D721Med (cell line): ENCODE measurements at regions not wholly inside any gene's neighbourhood (a gene's known extent, or its start where the extent isn't known, plus 50 kb on each side); places are given as distances from the start of the nearest gene placed in this dataset.
"Not testable (repeated sequence)": the region's sequence is repeated elsewhere in the genome, so short reads cannot be mapped to it uniquely, and the experiment has no call there.

Source experiments
- DNase-seq: peaks from one replicate; pipeline ENCODE4 v3.0.0; 2011; ENCODE audit warnings: low spot score; ENCODE audit not compliant: insufficient read length
- FAIRE-seq: peaks from 2 replicates; lab custom pipeline; 2011; peaks lifted over from hg19 to GRCh38; lab: Jason Lieb, UNC
- TF ChIP-seq, protein P1 (sequence below): IDR thresholded peaks from 2 replicates; pipeline ENCODE4 v1.5.1; 2012; ENCODE audit warnings: mild to moderate bottlenecking, control low read depth; ENCODE audit not compliant: insufficient read depth; ENCODE audit errors: missing control alignments

DNA sequence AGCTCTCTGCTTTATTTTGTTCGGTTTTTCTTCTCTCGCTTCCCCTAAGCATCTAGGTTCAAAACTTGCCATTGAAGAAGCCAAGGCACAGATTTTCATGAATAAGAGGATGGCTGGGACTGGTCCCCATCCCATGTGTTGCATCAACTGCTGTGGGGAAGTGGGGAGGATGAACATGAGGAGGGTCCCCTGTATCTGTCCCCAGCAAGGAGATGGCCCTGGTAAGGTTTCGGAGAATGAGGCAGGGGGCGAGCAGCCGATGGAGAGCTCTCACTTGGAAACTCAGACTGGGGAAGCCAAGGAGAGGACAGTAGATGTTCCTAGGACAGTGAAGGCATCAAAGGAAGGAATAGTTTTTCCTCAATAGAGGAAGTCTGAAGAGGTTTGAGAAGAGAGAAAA is 142.0 kb upstream of the ATP2B2 start:
- DNase-seq, result no peak
- TF ChIP-seq, protein P1, sequence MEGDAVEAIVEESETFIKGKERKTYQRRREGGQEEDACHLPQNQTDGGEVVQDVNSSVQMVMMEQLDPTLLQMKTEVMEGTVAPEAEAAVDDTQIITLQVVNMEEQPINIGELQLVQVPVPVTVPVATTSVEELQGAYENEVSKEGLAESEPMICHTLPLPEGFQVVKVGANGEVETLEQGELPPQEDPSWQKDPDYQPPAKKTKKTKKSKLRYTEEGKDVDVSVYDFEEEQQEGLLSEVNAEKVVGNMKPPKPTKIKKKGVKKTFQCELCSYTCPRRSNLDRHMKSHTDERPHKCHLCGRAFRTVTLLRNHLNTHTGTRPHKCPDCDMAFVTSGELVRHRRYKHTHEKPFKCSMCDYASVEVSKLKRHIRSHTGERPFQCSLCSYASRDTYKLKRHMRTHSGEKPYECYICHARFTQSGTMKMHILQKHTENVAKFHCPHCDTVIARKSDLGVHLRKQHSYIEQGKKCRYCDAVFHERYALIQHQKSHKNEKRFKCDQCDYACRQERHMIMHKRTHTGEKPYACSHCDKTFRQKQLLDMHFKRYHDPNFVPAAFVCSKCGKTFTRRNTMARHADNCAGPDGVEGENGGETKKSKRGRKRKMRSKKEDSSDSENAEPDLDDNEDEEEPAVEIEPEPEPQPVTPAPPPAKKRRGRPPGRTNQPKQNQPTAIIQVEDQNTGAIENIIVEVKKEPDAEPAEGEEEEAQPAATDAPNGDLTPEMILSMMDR, result no peak
- FAIRE-seq, result no peak

DNA sequence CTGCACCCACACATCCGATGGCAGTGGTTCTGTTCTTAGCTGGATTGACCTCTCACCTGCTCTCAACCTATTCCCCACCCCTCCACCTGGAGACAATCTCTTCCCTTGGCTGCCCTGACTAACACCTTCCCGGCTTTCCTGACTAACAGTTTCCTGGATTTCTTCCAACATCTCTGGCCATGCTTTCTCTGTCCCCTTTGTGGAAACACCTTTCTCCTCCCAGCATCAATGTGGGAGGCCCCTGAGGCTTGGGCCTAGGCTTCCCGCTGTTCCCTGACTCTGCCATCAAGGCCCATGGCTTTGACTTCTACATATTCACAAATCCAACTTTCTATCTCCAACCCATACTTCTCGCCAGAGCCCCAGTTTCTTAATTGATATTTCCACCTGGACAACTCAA is 142.8 kb upstream of the ATP2B2 start:
- TF ChIP-seq, protein P1, result no peak
- DNase-seq (no peak), FAIRE-seq (no peak)

DNA sequence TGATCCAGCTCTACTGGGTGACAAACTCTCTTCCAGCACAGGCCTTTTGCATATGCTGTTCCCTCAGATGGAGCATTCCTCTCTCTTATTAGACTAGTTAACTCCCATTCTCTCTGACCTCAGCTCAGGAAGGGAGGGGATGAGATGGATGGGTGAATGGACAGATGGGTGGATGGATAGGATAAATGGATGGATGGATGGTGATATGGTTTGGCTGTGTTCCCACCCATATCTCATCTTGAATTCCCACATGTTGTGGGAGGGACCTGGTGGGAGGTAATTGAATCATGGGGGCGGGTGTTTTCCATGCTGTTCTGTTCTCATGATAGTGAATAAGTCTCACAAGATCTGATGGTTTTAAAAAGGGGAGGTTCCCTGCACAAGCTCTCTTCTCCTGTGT is 144.1 kb upstream of the ATP2B2 start:
- not testable (repeated sequence) for DNase-seq, FAIRE-seq

DNA sequence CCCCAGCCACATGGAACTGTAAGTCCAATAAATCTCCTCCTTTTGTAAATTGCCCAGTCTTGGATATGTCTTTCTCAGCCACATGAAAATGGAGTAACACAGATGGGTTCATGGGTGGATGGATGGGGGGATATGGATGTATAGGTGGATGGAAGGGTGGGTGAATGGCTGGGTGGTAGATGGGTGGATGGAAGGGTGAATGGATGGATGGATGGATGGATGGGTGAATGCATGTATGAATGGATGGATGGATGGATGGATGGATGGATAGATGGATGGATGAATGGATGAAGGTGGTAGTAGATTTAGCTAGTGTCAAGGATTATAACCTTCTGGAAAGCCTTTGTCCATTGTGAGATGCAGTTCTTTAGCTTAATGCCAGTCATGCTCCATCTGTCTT is 146.1 kb upstream of the ATP2B2 start:
- no peak for FAIRE-seq
- TF ChIP-seq, protein P1, result no peak
- no peak for DNase-seq

DNA sequence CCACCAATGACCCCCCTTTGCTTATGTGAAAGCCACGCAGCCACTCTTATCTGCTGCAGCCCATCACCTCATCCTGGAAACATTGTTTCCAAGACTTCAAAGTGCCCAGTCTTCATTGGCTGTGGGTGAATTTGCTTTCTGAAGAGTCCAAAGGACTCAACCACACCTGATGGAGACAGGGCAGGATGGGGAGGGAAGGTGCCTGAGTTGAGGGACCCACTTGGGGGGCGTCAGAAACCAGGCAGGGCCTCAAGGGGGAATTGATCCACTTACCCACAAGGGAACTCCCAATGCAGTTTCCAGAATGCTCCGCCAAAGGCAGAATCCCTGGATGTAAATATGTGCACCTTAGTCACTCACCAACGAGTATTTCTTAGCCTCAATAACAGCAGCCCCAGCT is 147.9 kb upstream of the ATP2B2 start:
- TF ChIP-seq, protein P1, result no peak
- DNase-seq (no peak), FAIRE-seq (no peak)

DNA sequence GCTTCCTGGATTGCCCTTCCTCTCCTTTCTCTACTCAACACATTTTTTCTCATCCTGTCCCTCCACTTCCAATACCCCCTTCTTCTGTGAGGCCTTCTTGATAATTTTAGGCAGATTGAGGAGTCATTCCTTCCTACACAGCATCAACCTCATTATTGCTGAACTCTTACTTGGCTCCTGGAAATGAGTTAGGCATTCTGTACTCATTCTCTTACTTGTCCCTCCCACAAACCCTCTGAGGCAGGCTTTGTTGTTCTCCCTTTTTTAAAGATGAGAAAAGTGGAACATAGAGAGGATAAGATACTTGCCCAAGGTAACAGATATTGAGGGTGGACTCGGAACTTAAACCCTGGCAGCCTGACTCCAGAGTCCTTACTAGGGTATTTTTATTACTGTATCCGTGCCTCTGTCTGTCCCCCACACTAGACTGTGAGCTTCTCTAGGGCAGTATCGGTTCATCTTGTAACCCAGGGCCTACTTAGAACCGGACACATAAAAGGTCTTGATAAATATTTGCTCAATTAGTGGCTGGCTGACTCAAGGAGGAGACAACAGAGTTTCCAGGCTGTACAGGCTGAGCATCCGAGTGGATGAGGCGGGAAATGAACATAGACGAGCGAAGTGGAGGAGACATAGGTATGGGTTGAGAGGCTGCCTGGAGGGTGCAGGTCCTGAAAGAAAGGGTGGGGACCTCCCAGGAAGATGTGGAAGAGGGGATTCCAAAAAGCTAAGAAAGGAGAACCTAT is 148.7 kb upstream of the ATP2B2 start:
- FAIRE-seq, result no peak
- DNase-seq, result no peak
- TF ChIP-seq, protein P1, result no peak

DNA sequence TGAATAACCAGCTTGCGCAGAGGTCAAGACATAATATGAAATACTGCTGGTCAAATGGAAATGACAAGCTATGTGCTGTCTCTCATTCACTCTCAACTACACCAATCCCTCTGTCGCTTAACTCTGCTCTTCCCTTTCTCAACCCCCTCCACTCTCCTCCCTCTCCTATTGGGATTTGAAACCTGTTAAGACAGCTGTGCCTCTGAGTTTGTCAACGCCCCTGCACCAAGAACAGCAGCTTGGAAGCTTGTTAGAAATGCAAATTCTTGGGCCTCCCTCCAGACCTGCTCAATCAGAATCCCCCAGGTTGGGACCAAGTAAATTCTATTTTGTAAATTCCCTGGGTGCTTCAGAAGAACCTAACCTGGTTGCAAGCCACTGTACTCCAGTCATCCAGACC is 149.7 kb upstream of the ATP2B2 start:
- TF ChIP-seq, protein P1, result no peak

DNA sequence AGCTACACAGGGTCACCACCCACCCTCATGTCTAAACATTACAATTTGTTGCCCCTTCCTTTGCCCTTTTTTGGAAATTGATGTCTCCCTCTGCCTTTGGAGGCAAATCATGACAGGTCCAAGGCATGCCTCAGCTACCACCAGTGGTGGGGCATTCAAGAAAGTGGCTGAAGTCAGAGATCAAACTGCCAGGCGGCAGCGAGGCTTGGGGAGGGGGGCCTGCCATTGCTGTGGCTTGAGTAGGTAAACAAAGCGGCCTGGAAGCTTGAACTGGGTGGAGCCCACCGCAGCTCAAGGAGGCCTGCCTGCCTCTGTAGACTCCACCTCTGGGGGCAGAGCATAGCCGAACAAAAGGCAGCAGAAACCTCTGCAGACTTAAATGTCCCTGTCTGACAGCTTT is 152.0 kb upstream of the ATP2B2 start:
- FAIRE-seq, DNase-seq: not testable (repeated sequence)

More for the DNA sequence above, 149.7 kb upstream of the ATP2B2 start:
- no peak for FAIRE-seq
- DNase-seq, result no peak
